ENCODE measurements at regions not wholly inside any gene's neighbourhood (a gene's known extent, or its start where the extent isn't known, plus 50 kb on each side); places are given as distances from the start of the nearest gene placed in this dataset.
"Not testable (repeated sequence)": the region's sequence is repeated elsewhere in the genome, so short reads cannot be mapped to it uniquely, and the experiment has no call there.

GRCh38 chr1:229928767-229929166 lies 138.3 kb upstream of the GALNT2 start:
- DNase-seq (ENCODE audit: low spot score): no peak

GRCh38 chr1:229931751-229932150 lies 135.3 kb upstream of the GALNT2 start:
- not testable (repeated sequence) for DNase-seq (ENCODE audit: low spot score)

DNA sequence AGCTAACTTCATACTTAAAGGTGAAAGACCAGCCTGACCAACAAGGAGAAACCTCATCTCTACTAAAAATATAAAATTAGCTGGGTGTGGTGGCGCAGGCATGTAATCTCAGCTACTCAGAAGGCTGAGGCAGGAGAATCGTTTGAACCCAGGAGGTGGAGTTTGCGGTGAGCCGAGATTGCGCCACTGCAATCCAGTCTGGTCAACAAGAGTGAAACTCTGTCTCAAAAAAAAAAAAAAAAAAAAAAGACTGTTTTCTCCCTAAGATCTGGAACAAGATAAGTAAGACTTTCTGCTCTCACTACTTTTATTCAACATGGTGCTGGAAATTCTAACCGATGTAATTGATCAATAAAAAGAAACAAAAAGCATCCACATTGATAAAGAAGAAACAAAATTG lies 131.9 kb upstream of the GALNT2 start:
- not testable (repeated sequence) for DNase-seq (ENCODE audit: low spot score)

DNA sequence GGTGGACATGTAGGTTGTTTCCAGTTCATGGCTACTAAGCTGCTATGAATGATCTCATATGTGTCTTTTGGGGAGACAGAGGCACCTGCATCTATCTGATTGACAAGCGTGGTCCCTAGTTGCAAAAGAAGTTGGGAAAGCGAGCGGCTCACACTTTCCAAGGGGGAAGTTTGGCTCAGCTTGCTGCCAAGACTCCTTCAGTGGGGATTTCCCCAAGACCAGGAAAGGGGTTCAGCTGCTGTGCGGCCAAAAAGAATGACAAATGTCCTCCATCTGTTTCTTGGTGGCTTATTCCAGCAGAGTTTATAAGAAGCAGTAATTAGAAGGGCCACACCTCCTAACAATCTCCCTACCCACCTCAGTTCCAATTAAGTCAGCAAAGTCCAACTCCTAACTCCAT lies 128.5 kb upstream of the GALNT2 start:
- no peak for DNase-seq (ENCODE audit: low spot score)

- no peak for DNase-seq (ENCODE audit: low spot score)
Measured at GRCh38 chr1:229940684-229941083, 126.4 kb upstream of the GALNT2 start.

GRCh38 chr1:229941160-229941559 lies 125.9 kb upstream of the GALNT2 start:
- no peak for DNase-seq (ENCODE audit: low spot score)

DNA sequence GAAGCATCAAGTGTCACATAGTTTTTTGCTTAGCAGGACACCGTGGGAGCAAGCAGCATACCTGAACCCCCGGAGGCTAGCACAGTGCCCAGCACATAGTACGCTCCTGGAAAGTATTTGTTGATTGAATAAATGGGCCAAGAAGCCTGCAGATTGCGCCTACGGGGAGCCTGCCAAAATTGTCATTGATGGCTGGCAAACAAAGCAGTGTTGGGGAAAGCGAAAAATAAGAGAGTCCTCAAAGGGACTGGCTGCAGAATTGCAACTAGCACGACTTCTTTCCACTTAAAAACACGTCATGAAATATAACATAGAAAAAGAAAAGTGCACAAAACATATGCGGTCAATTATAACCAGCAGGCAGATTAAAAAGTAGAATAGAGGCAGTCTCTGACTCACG lies 125.2 kb upstream of the GALNT2 start:
- DNase-seq (ENCODE audit: low spot score): no peak

GRCh38 chr1:229942501-229942900 lies 124.5 kb upstream of the GALNT2 start:
- DNase-seq (ENCODE audit: low spot score): no peak

DNA sequence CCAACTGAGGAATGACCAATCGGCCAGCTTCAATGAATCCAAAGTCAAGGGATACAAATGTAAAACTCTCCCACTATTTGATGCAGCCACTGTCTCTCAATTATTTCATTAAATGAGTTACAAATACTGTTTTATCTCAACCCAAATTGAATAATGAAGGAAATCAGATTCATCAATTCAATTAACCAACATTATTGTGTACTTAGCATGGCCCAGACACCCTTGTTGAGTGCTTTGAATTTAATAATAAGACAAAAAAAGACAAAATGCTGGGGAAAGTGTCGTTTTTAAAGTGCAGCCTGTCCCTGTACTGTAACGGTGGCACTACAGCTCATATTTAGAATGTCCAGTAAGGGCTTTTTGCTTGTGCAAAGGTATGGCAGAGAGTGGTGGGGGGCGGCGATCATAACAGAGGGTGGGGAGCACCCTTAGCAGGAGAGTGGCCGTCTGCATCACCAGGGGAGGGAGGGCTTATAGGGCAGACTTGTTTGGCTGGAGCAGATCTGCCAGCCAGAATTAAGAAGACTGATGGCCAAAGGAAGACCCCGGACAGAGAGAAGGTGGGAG lies 123.8 kb upstream of the GALNT2 start:
- DNase-seq (ENCODE audit: low spot score): no peak

DNA sequence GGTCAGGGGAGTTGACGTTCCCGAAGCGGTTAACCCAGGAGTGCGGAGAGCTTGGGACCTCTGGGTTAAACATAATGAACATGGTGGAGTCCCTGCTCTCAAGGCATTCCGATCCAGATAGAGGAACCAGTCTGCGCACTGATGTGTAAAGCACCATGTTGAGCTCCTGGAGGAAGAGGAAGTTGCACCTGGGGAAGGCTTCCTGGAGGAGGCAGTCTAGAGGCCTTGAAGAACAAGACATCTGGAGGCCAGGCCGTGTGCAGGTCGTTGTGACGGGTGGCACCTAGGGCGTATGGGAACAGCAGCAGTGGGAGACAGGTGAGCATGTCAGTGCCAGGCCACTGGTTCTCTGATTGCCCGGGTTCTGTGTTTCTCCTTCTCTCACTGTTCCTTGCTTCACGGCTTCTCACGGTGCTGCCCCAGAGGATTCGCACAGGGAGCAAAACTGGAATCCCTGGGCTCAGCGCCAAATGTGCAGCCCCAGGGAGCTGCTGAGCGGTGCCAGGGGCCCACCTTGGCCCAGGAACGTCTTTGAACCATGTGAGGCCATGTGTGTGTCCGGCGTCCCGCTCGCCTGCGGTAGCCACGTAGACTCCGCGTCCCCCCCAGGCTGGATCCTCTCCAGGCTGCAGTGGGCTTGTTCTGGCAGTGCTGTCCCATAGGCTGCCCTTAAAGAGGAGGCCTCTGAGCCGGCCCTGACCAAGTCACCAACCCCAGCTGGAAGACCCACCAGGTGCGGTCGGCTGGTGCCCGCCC lies 122.9 kb upstream of the GALNT2 start:
- DNase-seq (ENCODE audit: low spot score): no peak

DNA sequence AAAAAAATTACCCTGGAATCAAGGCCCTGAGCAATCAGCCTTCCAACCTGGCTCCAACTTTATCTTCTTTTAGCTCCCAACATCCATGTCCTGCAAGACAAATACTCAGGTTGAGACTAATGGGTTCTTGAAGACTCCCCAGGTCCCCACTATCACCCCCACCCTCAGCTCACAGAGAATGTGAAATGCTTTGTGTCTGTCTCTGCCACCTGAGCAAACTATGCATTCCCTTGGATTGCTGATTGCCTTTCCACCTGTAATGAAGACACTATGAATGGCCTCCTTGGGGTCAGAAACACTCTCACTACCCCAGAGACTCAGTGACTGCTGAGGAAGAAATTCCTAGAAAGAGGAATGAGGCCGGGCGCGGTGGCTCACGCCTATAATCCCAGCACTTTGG lies 121.2 kb upstream of the GALNT2 start:
- no peak for DNase-seq (ENCODE audit: low spot score)

- DNase-seq (ENCODE audit: low spot score): no peak
Measured at GRCh38 chr1:229947968-229948367, 119.1 kb upstream of the GALNT2 start.

DNA sequence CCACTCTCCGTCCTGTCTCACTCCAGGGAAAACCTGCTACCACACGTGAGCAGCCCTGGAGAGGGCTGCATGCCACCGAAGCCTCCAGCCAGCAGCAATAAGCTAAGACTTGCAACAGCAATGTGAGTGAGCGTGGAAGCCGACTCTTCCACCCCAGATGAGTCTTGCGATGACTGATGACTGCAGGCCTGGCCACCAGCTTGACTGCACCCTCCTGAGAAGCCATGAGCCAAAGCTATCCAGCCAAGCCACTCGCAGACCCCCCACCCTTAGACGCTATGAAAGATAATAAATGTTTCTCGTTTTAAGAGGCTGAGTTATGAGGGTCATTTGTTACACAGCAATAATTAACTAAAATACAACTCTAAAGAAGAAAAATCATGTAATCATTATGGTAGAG lies 118.6 kb upstream of the GALNT2 start:
- DNase-seq (ENCODE audit: low spot score): no peak

GRCh38 chr1:229949500-229949899 lies 117.5 kb upstream of the GALNT2 start:
- DNase-seq (ENCODE audit: low spot score): no peak

DNA sequence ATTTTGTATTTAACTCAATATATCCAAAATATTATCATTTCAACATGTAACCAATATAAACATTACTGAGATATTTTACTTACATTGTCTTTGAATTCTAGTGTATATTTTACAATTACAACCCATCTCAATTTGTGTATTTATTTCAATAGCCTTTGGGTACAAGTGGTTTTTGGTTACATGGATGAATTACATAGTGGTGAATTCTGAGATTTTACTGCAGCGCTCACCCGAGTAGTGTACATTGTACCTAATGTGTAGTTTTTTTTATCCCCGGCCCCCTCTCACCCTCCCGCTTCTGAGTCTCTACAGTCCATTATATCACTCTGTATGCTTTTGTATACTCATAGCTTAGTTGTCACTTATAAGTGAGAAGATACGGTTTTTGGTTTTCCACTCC lies 117.0 kb upstream of the GALNT2 start:
- no peak for DNase-seq (ENCODE audit: low spot score)

DNA sequence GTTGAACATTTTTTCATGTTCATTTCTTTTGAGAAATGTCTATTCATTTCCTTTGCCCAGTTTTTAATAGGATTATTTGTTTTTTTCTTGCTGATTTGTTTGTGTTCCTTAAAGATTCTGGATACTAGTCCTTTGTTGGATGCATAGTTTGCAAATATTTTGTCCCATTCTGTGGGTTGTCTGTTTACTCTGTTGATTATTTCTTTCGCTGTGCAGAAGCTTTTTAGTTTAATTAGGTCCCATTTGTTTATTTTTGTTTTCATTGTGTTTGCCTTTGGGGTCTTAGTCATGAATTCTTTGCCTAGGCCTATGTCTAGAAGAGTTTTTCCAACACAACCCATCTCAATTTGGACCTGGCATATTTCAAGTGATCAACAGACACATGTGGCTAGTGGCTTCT lies 116.1 kb upstream of the GALNT2 start:
- DNase-seq (ENCODE audit: low spot score): no peak

GRCh38 chr1:229951856-229952534 lies 115.0 kb upstream of the GALNT2 start:
- DNase-seq (ENCODE audit: low spot score): no peak

GRCh38 chr1:229952670-229953520 lies 114.1 kb upstream of the GALNT2 start:
- no peak for DNase-seq (ENCODE audit: low spot score)

DNA sequence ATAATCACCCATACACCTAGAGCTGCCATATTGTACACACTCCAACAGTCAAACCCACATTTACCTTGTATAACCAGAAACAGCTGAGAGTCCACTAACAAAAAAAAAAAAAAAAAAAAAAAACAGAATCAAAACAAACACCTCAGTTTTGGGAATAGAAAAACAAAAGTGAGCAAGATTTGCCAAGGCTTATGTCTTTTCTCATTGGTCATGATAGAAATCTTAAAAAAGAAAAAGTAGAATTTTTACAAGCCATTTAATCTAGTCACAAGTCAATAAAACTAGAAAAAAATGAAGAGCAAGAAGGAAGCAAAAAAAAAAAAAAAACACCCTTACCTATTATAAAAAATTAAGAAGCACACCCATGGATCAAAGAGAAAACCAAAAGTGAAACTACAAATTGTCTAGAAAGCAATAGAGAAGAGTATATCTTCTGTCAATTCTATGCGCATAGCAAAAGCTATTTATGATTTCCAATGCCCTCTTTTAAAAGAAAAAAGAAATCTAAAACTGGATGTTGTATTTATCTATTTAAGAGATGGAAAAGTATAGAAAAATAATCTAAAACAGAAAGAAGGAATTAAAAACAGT lies 113.2 kb upstream of the GALNT2 start:
- DNase-seq (ENCODE audit: low spot score): no peak

- DNase-seq (ENCODE audit: low spot score): no peak
Measured at GRCh38 chr1:229964281-229964680, 102.8 kb upstream of the GALNT2 start.

- DNase-seq (ENCODE audit: low spot score): no peak
Measured at GRCh38 chr1:229970714-229971113, 96.3 kb upstream of the GALNT2 start.

GRCh38 chr1:229971141-229971540 lies 95.9 kb upstream of the GALNT2 start:
- no peak for DNase-seq (ENCODE audit: low spot score)
